ENCODE measurements at regions not wholly inside any gene's neighbourhood (a gene's known extent, or its start where the extent isn't known, plus 50 kb on each side); places are given as distances from the start of the nearest gene placed in this dataset.
"Not testable (repeated sequence)": the region's sequence is repeated elsewhere in the genome, so short reads cannot be mapped to it uniquely, and the experiment has no call there.

DNA sequence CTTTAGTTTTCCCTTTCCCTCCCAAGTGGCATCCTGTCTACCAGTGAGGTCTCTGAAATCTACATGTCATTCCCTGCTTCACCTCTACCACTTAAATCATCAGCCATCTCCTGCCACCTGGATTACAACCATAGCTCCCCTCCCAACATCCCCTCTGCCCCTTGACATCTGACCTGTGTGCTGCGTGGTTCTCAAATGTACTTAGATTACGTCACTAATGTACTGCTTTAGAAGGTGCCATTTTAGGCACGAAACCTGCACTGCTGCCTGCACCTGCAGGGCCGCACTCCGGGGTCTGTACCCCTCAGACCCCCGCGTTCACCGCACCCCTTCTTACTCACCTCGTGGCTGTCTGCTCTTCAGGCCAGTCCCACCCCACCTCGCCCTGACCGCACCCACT lies 395.1 kb upstream of the MYT1L start:
- no peak for TF ChIP-seq RARB (CRISPR knock-in tag; IDR thresholded peaks at IDR 0.05)
- ATAC-seq, result no peak

DNA sequence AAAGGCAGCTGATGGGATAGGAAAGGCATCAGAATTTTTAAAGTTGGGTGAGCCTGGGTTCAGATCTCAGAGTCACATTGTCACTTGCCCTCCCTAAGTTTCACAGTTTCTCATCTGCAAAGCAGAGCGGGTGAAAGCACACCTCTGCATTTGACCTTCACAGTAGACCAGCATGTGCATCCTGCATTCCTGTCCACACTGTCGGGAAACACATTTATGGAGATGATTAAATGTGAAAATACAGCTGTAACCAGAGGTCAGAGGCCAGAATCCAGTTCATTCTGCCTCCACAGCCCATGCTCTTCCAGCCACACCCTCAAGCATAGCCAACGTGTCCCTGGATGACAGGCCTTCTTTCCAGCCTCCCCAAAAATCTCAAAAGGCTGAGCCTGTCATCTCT lies 392.0 kb upstream of the MYT1L start:
- ATAC-seq, result no peak
- TF ChIP-seq PATZ1 (CRISPR knock-in tag; IDR thresholded peaks at IDR 0.05; ENCODE audit: borderline replicate concordance) (no peak), OSR1 (CRISPR knock-in tag; IDR thresholded peaks at IDR 0.05) (no peak), SNAI2 (CRISPR knock-in tag; IDR thresholded peaks at IDR 0.05) (no peak), ZNF70 (CRISPR knock-in tag; IDR thresholded peaks at IDR 0.05) (no peak), RARB (CRISPR knock-in tag; IDR thresholded peaks at IDR 0.05) (no peak), GLIS3 (CRISPR knock-in tag; IDR thresholded peaks at IDR 0.05) (no peak), ISL1 (CRISPR knock-in tag; IDR thresholded peaks at IDR 0.05) (no peak), ZC3H10 (CRISPR knock-in tag; IDR thresholded peaks at IDR 0.05) (no peak), ESRRG (CRISPR knock-in tag; IDR thresholded peaks at IDR 0.05) (no peak)
- TF ChIP-seq, protein P1, sequence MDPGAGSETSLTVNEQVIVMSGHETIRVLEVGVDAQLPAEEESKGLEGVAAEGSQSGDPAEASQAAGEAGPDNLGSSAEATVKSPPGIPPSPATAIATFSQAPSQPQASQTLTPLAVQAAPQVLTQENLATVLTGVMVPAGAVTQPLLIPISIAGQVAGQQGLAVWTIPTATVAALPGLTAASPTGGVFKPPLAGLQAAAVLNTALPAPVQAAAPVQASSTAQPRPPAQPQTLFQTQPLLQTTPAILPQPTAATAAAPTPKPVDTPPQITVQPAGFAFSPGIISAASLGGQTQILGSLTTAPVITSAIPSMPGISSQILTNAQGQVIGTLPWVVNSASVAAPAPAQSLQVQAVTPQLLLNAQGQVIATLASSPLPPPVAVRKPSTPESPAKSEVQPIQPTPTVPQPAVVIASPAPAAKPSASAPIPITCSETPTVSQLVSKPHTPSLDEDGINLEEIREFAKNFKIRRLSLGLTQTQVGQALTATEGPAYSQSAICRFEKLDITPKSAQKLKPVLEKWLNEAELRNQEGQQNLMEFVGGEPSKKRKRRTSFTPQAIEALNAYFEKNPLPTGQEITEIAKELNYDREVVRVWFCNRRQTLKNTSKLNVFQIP (CRISPR knock-in tag; IDR thresholded peaks at IDR 0.05; ENCODE audit: borderline replicate concordance, low read depth), result no peak

GRCh38 chr2:2721296-2721835 lies 390.3 kb upstream of the MYT1L start:
- ATAC-seq, result no peak
- TF ChIP-seq SNAI2 (CRISPR knock-in tag; IDR thresholded peaks at IDR 0.05), result no peak
- no peak for TF ChIP-seq ESRRG (CRISPR knock-in tag; IDR thresholded peaks at IDR 0.05)
- no peak for TF ChIP-seq ZNF8 (CRISPR knock-in tag; IDR thresholded peaks at IDR 0.05)
- no peak for TF ChIP-seq TOX (CRISPR knock-in tag; IDR thresholded peaks at IDR 0.05; ENCODE audit: borderline replicate concordance)
- no peak for TF ChIP-seq PPARA (CRISPR knock-in tag; IDR thresholded peaks at IDR 0.05; ENCODE audit: borderline replicate concordance)
- TF ChIP-seq, protein P2, sequence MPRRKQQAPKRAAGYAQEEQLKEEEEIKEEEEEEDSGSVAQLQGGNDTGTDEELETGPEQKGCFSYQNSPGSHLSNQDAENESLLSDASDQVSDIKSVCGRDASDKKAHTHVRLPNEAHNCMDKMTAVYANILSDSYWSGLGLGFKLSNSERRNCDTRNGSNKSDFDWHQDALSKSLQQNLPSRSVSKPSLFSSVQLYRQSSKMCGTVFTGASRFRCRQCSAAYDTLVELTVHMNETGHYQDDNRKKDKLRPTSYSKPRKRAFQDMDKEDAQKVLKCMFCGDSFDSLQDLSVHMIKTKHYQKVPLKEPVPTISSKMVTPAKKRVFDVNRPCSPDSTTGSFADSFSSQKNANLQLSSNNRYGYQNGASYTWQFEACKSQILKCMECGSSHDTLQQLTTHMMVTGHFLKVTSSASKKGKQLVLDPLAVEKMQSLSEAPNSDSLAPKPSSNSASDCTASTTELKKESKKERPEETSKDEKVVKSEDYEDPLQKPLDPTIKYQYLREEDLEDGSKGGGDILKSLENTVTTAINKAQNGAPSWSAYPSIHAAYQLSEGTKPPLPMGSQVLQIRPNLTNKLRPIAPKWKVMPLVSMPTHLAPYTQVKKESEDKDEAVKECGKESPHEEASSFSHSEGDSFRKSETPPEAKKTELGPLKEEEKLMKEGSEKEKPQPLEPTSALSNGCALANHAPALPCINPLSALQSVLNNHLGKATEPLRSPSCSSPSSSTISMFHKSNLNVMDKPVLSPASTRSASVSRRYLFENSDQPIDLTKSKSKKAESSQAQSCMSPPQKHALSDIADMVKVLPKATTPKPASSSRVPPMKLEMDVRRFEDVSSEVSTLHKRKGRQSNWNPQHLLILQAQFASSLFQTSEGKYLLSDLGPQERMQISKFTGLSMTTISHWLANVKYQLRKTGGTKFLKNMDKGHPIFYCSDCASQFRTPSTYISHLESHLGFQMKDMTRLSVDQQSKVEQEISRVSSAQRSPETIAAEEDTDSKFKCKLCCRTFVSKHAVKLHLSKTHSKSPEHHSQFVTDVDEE (CRISPR knock-in tag; IDR thresholded peaks at IDR 0.05), result no peak
- TF ChIP-seq ZC3H10 (CRISPR knock-in tag; IDR thresholded peaks at IDR 0.05), result no peak
- TF ChIP-seq CSRNP3 (CRISPR knock-in tag; IDR thresholded peaks at IDR 0.05), result no peak
- TF ChIP-seq TCF4 (CRISPR knock-in tag; IDR thresholded peaks at IDR 0.05; ENCODE audit: borderline replicate concordance), result no peak
- no peak for TF ChIP-seq ZNF70 (CRISPR knock-in tag; IDR thresholded peaks at IDR 0.05)
- TF ChIP-seq ZFP3 (CRISPR knock-in tag; IDR thresholded peaks at IDR 0.05), result no peak

DNA sequence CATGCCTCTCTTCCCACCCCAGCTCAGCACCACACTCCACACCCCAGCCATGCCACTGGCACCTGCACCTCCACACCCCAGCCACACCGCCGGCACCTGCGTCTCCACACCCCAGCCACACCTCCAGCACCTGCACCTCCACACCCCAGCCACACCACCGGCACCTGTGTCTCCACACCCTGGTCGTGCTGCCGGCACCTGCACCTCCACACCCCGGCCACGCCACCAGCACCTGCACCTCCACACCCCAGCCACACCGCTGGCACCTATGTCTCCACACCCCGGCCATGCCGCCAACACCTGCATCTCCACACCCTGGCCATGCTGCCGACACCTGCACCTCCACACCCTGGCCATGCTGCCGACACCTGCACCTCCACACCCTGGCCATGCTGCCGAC lies 389.7 kb upstream of the MYT1L start:
- ATAC-seq, result not testable (repeated sequence)

DNA sequence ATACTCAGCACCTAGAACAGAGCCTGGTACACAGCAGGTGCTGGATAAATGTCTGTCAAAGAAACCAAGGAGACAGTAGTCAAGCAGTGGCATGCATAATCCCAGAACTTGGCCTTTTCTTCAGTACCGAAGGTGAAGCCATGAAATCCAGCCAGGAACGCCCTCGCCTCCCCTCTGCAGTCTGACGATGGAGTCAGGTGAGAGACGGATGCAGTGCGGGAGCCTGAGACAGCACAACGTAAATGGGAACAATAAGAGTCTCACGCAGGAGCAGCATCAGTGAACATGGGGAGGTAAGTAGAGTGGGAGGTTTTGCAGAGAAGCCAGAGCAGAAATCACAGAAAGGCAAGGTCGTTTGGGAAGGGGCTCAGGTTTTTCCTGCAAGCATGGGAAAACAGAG lies 389.3 kb upstream of the MYT1L start:
- ATAC-seq, result no peak
- TF ChIP-seq, protein P2 (CRISPR knock-in tag; IDR thresholded peaks at IDR 0.05), result no peak
- TF ChIP-seq ZNF70 (CRISPR knock-in tag; IDR thresholded peaks at IDR 0.05) (no peak), ZNF565 (CRISPR knock-in tag; conservative IDR thresholded peaks at IDR 0.05; ENCODE audit: low read depth) (no peak), PATZ1 (CRISPR knock-in tag; IDR thresholded peaks at IDR 0.05; ENCODE audit: borderline replicate concordance) (no peak), PPARA (CRISPR knock-in tag; IDR thresholded peaks at IDR 0.05; ENCODE audit: borderline replicate concordance) (no peak), SNAI2 (CRISPR knock-in tag; IDR thresholded peaks at IDR 0.05) (no peak), OSR1 (CRISPR knock-in tag; IDR thresholded peaks at IDR 0.05) (no peak)
- TF ChIP-seq, protein P1 (CRISPR knock-in tag; IDR thresholded peaks at IDR 0.05; ENCODE audit: borderline replicate concordance, low read depth), result no peak

All from SK-N-SH treated with all-trans-retinoic acid at 6 μM for 48 hours (cell line).